ENCODE measurements at regions not wholly inside any gene's neighbourhood (a gene's known extent, or its start where the extent isn't known, plus 50 kb on each side); places are given as distances from the start of the nearest gene placed in this dataset.

- peaks cover 14% of the 10 kb centered on the region for H3K27me3 Mint-ChIP-seq
- no peaks in the 10 kb centered on the region for H3K36me3 Mint-ChIP-seq
- DNase-seq (ENCODE audit: extremely low spot score, unreplicated experiment): no peak
- no peak overlapping the region for H3K27ac Mint-ChIP-seq
- H3K4me1 Mint-ChIP-seq (ENCODE audit: unreplicated experiment): no peaks in the 10 kb centered on the region
- TF ChIP-seq CTCF (conservative IDR thresholded peaks at IDR 0.05): no peak
- no peaks in the 10 kb centered on the region for H3K9me3 Mint-ChIP-seq
- no peak overlapping the region for H3K4me3 Mint-ChIP-seq
Observed at GRCh38 chr20:19100975-19101374, 111.5 kb upstream of the SLC24A3 start.

GRCh38 chr20:19104186-19104585 is 108.3 kb upstream of the SLC24A3 start:
- H3K9me3 Mint-ChIP-seq: no peaks in the 10 kb centered on the region
- H3K36me3 Mint-ChIP-seq: no peaks in the 10 kb centered on the region
- TF ChIP-seq CTCF (conservative IDR thresholded peaks at IDR 0.05): no peak
- H3K4me1 Mint-ChIP-seq (ENCODE audit: unreplicated experiment): no peaks in the 10 kb centered on the region
- peaks cover 14% of the 10 kb centered on the region for H3K27me3 Mint-ChIP-seq
- H3K27ac Mint-ChIP-seq: no peak overlapping the region
- DNase-seq (ENCODE audit: extremely low spot score, unreplicated experiment): no peak
- H3K4me3 Mint-ChIP-seq: no peak overlapping the region

- no peaks in the 10 kb centered on the region for H3K9me3 Mint-ChIP-seq
- no peak for TF ChIP-seq CTCF (conservative IDR thresholded peaks at IDR 0.05)
- no peaks in the 10 kb centered on the region for H3K36me3 Mint-ChIP-seq
- no peak overlapping the region for H3K4me3 Mint-ChIP-seq
- H3K27me3 Mint-ChIP-seq: peaks cover 14% of the 10 kb centered on the region
- no peak for DNase-seq (ENCODE audit: extremely low spot score, unreplicated experiment)
- H3K27ac Mint-ChIP-seq: no peak overlapping the region
- no peaks in the 10 kb centered on the region for H3K4me1 Mint-ChIP-seq (ENCODE audit: unreplicated experiment)
Observed at GRCh38 chr20:19108155-19108554, 104.3 kb upstream of the SLC24A3 start.

- TF ChIP-seq CTCF (conservative IDR thresholded peaks at IDR 0.05): no peak
- H3K4me1 Mint-ChIP-seq (ENCODE audit: unreplicated experiment): no peaks in the 10 kb centered on the region
- no peak overlapping the region for H3K27ac Mint-ChIP-seq
- no peaks in the 10 kb centered on the region for H3K9me3 Mint-ChIP-seq
- no peaks in the 10 kb centered on the region for H3K36me3 Mint-ChIP-seq
- no peak for DNase-seq (ENCODE audit: extremely low spot score, unreplicated experiment)
- peaks cover 7% of the 10 kb centered on the region for H3K27me3 Mint-ChIP-seq
- no peak overlapping the region for H3K4me3 Mint-ChIP-seq
Observed at GRCh38 chr20:19110285-19110684, 102.2 kb upstream of the SLC24A3 start.

- no peak for TF ChIP-seq CTCF (conservative IDR thresholded peaks at IDR 0.05)
- Mint-ChIP-seq H3K4me1 (ENCODE audit: unreplicated experiment) (no peaks in the 10 kb centered on the region), H3K4me3 (no peak overlapping the region), H3K9me3 (no peaks in the 10 kb centered on the region), H3K27ac (no peak overlapping the region), H3K27me3 (no peaks in the 10 kb centered on the region), H3K36me3 (no peaks in the 10 kb centered on the region)
- no peak for DNase-seq (ENCODE audit: extremely low spot score, unreplicated experiment)
Observed at GRCh38 chr20:19110881-19111460, 101.5 kb upstream of the SLC24A3 start.

GRCh38 chr20:19112828-19113227 is 99.6 kb upstream of the SLC24A3 start:
- Mint-ChIP-seq H3K9me3 (no peaks in the 10 kb centered on the region), H3K4me3 (no peak overlapping the region), H3K27me3 (no peaks in the 10 kb centered on the region), H3K4me1 (ENCODE audit: unreplicated experiment) (no peaks in the 10 kb centered on the region), H3K27ac (no peak overlapping the region), H3K36me3 (no peaks in the 10 kb centered on the region)
- DNase-seq (ENCODE audit: extremely low spot score, unreplicated experiment): no peak
- TF ChIP-seq CTCF (conservative IDR thresholded peaks at IDR 0.05): no peak
